ENCODE measurements at regions not wholly inside any gene's neighbourhood (a gene's known extent, or its start where the extent isn't known, plus 50 kb on each side); places are given as distances from the start of the nearest gene placed in this dataset.

- TF ChIP-seq CTCF (IDR thresholded peaks at IDR 0.05) (no peak), POLR2A (IDR thresholded peaks at IDR 0.05) (no peak), POLR2AphosphoS5 (IDR thresholded peaks at IDR 0.05) (peak in 1 of 3 donors; percentile 23), EP300 (IDR thresholded peaks at IDR 0.05) (no peak)
These were observed 646.1 kb downstream of the CDH11 start for GRCh38 chr16:64475627-64476351.

Measured in stomach (tissue), 4 donors.